GM23338 (cell line): ENCODE measurements at regions not wholly inside any gene's neighbourhood (a gene's known extent, or its start where the extent isn't known, plus 50 kb on each side); places are given as distances from the start of the nearest gene placed in this dataset.

Experiments used
- ATAC-seq: fragments of 200-7000 bp; cut with Tn5 transposase; 3 replicates; pipeline ENCODE4 v1.9.1; 2020
- DNase-seq: peaks from one replicate; pipeline ENCODE4 v3.0.0-alpha.2; 2015; ENCODE audit warnings: low spot score
- H2AFZ ChIP-seq: fragments of 200-600 bp; sonication (generic); 2 replicates; pipeline ENCODE4 v1.8.0; 2016; ENCODE audit warnings: antibody characterized with exemption, mild to moderate bottlenecking, moderate library complexity
- H3F3A ChIP-seq: fragments of 200-600 bp; sonication (generic); replicated peaks from 2 replicates; pipeline ENCODE4 v1.8.0; 2017; ENCODE audit warnings: antibody characterized with exemption, mixed run types, low read depth
- H3K27ac ChIP-seq: fragments of 200-600 bp; sonication (generic); 2 replicates; pipeline ENCODE4 v1.6.1; 2016; ENCODE audit warnings: low read depth
- H3K27me3 ChIP-seq: fragments of 200-600 bp; sonication (generic); 2 replicates; pipeline ENCODE4 v1.8.0; 2016; ENCODE audit warnings: mild to moderate bottlenecking, mixed run types, moderate library complexity; ENCODE audit not compliant: insufficient read depth
- H3K36me3 ChIP-seq: fragments of 200-600 bp; sonication (generic); 2 replicates; pipeline ENCODE4 v1.8.0; 2016; ENCODE audit warnings: mild to moderate bottlenecking; ENCODE audit not compliant: insufficient read depth
- H3K4me1 ChIP-seq: fragments of 200-600 bp; sonication (generic); 2 replicates; pipeline ENCODE4 v1.8.0; 2016; ENCODE audit warnings: mild to moderate bottlenecking, moderate library complexity; ENCODE audit not compliant: insufficient read depth
- H3K4me2 ChIP-seq: fragments of 200-600 bp; sonication (generic); 2 replicates; pipeline ENCODE4 v1.7.1; 2017; ENCODE audit warnings: mixed run types
- H3K4me3 ChIP-seq: fragments of 200-600 bp; sonication (generic); 2 replicates; pipeline ENCODE4 v1.6.1; 2016; ENCODE audit warnings: mixed run types
- H3K79me2 ChIP-seq: fragments of 200-600 bp; sonication (generic); replicated peaks from 2 replicates; pipeline ENCODE4 v1.8.0; 2017; ENCODE audit warnings: mild to moderate bottlenecking; ENCODE audit not compliant: insufficient read depth
- H3K9me2 ChIP-seq: fragments of 200-600 bp; sonication (generic); 2 replicates; pipeline ENCODE4 v1.8.0; 2017; ENCODE audit not compliant: insufficient read depth
- H4K20me1 ChIP-seq: fragments of 200-600 bp; sonication (generic); replicated peaks from 2 replicates; pipeline ENCODE4 v1.8.0; 2017; ENCODE audit warnings: mild to moderate bottlenecking; ENCODE audit not compliant: insufficient read depth
- H3K27ac Mint-ChIP-seq: 2 replicates; pipeline ENCODE4 v1.8.0; 2020; ENCODE audit warnings: inconsistent platforms, mild to moderate bottlenecking, moderate library complexity, mixed read lengths
- H3K27me3 Mint-ChIP-seq: 3 replicates; pipeline ENCODE4 v1.8.0; 2022; ENCODE audit warnings: low read depth, mild to moderate bottlenecking, moderate library complexity, mixed read lengths, inconsistent platforms; ENCODE audit not compliant: insufficient read depth, poor library complexity
- H3K36me3 Mint-ChIP-seq: 3 replicates; pipeline ENCODE4 v1.8.0; 2021; ENCODE audit warnings: low read depth, mild to moderate bottlenecking, inconsistent platforms, moderate library complexity, mixed read lengths
- H3K4me1 Mint-ChIP-seq: 3 replicates; pipeline ENCODE4 v1.8.0; 2020; ENCODE audit warnings: mild to moderate bottlenecking, inconsistent platforms, mixed read lengths
- H3K4me3 Mint-ChIP-seq: 3 replicates; pipeline ENCODE4 v1.8.0; 2021; ENCODE audit warnings: moderate library complexity, mild to moderate bottlenecking, inconsistent platforms, mixed read lengths
- H3K9me3 Mint-ChIP-seq: 3 replicates; pipeline ENCODE4 v1.8.0; 2020; ENCODE audit warnings: moderate library complexity, mild to moderate bottlenecking, inconsistent platforms, mixed read lengths
- CREB1 ChIP-seq: fragments of 250-450 bp; sonication (Bioruptor Pico); IDR thresholded peaks from 2 replicates; pipeline ENCODE4 v1.5.0; 2020; ENCODE audit warnings: low read depth, mild to moderate bottlenecking, moderate library complexity
- CTCF ChIP-seq, 2 experiments: fragments of 200-600 bp in 1 of 2; sonication (generic) in 1 of 2; conservative IDR thresholded peaks; 2 replicates each; pipeline versions ENCODE4 v1.5.1 to v1.6.1; 2016 to 2017; ENCODE audit warnings: antibody characterized with exemption in 2 of 2, low read depth in 2 of 2, mild to moderate bottlenecking in 2 of 2, moderate library complexity in 1 of 2
- EZH2 ChIP-seq: fragments of 200-600 bp; sonication (generic); IDR thresholded peaks from one replicate; pipeline ENCODE4 v1.8.0; 2017; ENCODE audit warnings: antibody characterized with exemption, mild to moderate bottlenecking, low read depth; ENCODE audit not compliant: unreplicated experiment
- EZH2phosphoT487 ChIP-seq: fragments of 200-600 bp; sonication (generic); IDR thresholded peaks from one replicate; pipeline ENCODE4 v1.8.1; 2018; ENCODE audit warnings: antibody characterized with exemption; ENCODE audit not compliant: unreplicated experiment
- JUNB ChIP-seq: IDR thresholded peaks from one replicate; pipeline ENCODE4 v1.6.1; 2016; ENCODE audit warnings: antibody characterized with exemption; ENCODE audit not compliant: unreplicated experiment
- NANOG ChIP-seq: IDR thresholded peaks from 2 replicates; pipeline ENCODE4 v1.6.1; 2016; ENCODE audit warnings: antibody characterized with exemption, borderline replicate concordance
- POLR2AphosphoS5 ChIP-seq: IDR thresholded peaks from 2 replicates; pipeline ENCODE4 v1.6.1; 2016; ENCODE audit warnings: antibody characterized with exemption, low read depth
- REST ChIP-seq: IDR thresholded peaks from one replicate; pipeline ENCODE4 v1.6.1; 2018; ENCODE audit warnings: antibody characterized with exemption; ENCODE audit not compliant: unreplicated experiment
- STAT1 ChIP-seq: IDR thresholded peaks from one replicate; pipeline ENCODE4 v1.6.1; 2016; ENCODE audit warnings: antibody characterized with exemption; ENCODE audit not compliant: unreplicated experiment
- ZNF114 ChIP-seq: fragments of 250-450 bp; sonication (Bioruptor Pico); IDR thresholded peaks from 2 replicates; pipeline ENCODE4 v1.5.0; 2020; ENCODE audit warnings: mild to moderate bottlenecking, moderate library complexity
- ZNF331 ChIP-seq: fragments of 250-450 bp; sonication (Bioruptor Pico); IDR thresholded peaks from 2 replicates; pipeline ENCODE4 v1.5.0; 2020; ENCODE audit warnings: low read depth, mild to moderate bottlenecking, moderate library complexity
- TF ChIP-seq, protein P1 (sequence below): IDR thresholded peaks from 2 replicates; pipeline ENCODE4 v1.6.1; 2016; ENCODE audit warnings: antibody characterized with exemption

GRCh38 chr6:23316131-23316530 lies 746.8 kb downstream of the HDGFL1 start:
- Mint-ChIP-seq H3K4me1 (peaks cover 6% of the 10 kb centered on the region; the same call in 2 of the 3 replicates), H3K4me3 (no peak overlapping the region), H3K27me3 (peaks cover 2% of the 10 kb centered on the region), H3K27ac (no peak overlapping the region), H3K36me3 (no peaks in the 10 kb centered on the region), H3K9me3 (no peaks in the 10 kb centered on the region)
- no peaks in the 10 kb centered on the region for H3F3A ChIP-seq
- H3K27me3 ChIP-seq = no peaks in the 10 kb centered on the region
- H3K27ac ChIP-seq = no peak overlapping the region
- ATAC-seq = no peak
- H3K9me2 ChIP-seq = peaks cover 7% of the 10 kb centered on the region; the same call in 1 of the 2 replicates
- no peaks in the 10 kb centered on the region for H3K36me3 ChIP-seq
- H3K4me1 ChIP-seq = peaks cover 8% of the 10 kb centered on the region; the same call in 1 of the 2 replicates
- no peak overlapping the region for H3K4me2 ChIP-seq
- no peak for TF ChIP-seq JUNB
- no peak for TF ChIP-seq NANOG
- TF ChIP-seq POLR2AphosphoS5 = no peak
- TF ChIP-seq ZNF331 (CRISPR knock-in tag) = no peak
- no peak for TF ChIP-seq CTCF (conservative IDR thresholded peaks at IDR 0.05; ENCODE audit: low read depth in 2 of 2)
- TF ChIP-seq, protein P1, sequence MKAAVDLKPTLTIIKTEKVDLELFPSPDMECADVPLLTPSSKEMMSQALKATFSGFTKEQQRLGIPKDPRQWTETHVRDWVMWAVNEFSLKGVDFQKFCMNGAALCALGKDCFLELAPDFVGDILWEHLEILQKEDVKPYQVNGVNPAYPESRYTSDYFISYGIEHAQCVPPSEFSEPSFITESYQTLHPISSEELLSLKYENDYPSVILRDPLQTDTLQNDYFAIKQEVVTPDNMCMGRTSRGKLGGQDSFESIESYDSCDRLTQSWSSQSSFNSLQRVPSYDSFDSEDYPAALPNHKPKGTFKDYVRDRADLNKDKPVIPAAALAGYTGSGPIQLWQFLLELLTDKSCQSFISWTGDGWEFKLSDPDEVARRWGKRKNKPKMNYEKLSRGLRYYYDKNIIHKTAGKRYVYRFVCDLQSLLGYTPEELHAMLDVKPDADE = no peak
- H3K4me3 ChIP-seq = no peak overlapping the region
- no peaks in the 10 kb centered on the region for H3K79me2 ChIP-seq
- H2AFZ ChIP-seq = no peak overlapping the region
- no peak for DNase-seq
- H4K20me1 ChIP-seq = no peaks in the 10 kb centered on the region

GRCh38 chr6:23316931-23317330 lies 747.6 kb downstream of the HDGFL1 start:
- peaks cover 6% of the 10 kb centered on the region; the same call in 2 of the 3 replicates for H3K4me1 Mint-ChIP-seq
- H3K36me3 Mint-ChIP-seq = no peaks in the 10 kb centered on the region
- no peak overlapping the region for H3K4me3 Mint-ChIP-seq
- Histone ChIP-seq H2AFZ (no peak overlapping the region), H3K4me3 (no peak overlapping the region), H3K27me3 (no peaks in the 10 kb centered on the region), H3F3A (no peaks in the 10 kb centered on the region), H3K27ac (no peak overlapping the region), H3K36me3 (no peaks in the 10 kb centered on the region), H3K4me1 (peaks cover 8% of the 10 kb centered on the region; the same call in 1 of the 2 replicates), H4K20me1 (no peaks in the 10 kb centered on the region), H3K79me2 (no peaks in the 10 kb centered on the region), H3K9me2 (peaks cover 7% of the 10 kb centered on the region; the same call in 1 of the 2 replicates), H3K4me2 (no peak overlapping the region)
- ATAC-seq = no peak
- no peak overlapping the region for H3K27ac Mint-ChIP-seq
- no peaks in the 10 kb centered on the region for H3K9me3 Mint-ChIP-seq
- peaks cover 2% of the 10 kb centered on the region for H3K27me3 Mint-ChIP-seq
- DNase-seq = no peak
- TF ChIP-seq STAT1 (no peak), POLR2AphosphoS5 (no peak), EZH2 (no peak), ZNF114 (CRISPR knock-in tag) (no peak), EZH2phosphoT487 (no peak), CREB1 (CRISPR knock-in tag) (no peak), NANOG (no peak), CTCF (conservative IDR thresholded peaks at IDR 0.05; ENCODE audit: low read depth in 2 of 2) (no peak), ZNF331 (CRISPR knock-in tag) (no peak), JUNB (no peak), REST (no peak)
- TF ChIP-seq, protein P1 = no peak
